A673 (cell line): ENCODE measurements at regions not wholly inside any gene's neighbourhood (a gene's known extent, or its start where the extent isn't known, plus 50 kb on each side); places are given as distances from the start of the nearest gene placed in this dataset.
"Not testable (repeated sequence)": the region's sequence is repeated elsewhere in the genome, so short reads cannot be mapped to it uniquely, and the experiment has no call there.

Experiments used
- BruUV-seq: library from RNA; stranded (reverse); fragments of 400-500 nt; replicated peaks from 2 replicates; lab custom pipeline; 2021; lab: Mats Ljungman, UMichigan
- CTCF ChIA-PET: fragments of 300-600 bp; sonication (Branson Sonifier 250); formaldehyde crosslinking; loops from one replicate; lab custom pipeline; 2022; ENCODE audit warnings: antibody characterized with exemption; lab: Charles Lee
- POLR2A ChIA-PET: fragments of 300-600 bp; sonication (Branson Sonifier 250); formaldehyde crosslinking; loops from one replicate; lab custom pipeline; 2022; ENCODE audit warnings: antibody characterized with exemption; ENCODE audit not compliant: low non-redundant PET; lab: Charles Lee
- DNase-seq: peaks from one replicate; pipeline ENCODE4 v3.0.0-alpha.2; 2015; ENCODE audit warnings: low spot score
- H3K27ac ChIP-seq: fragments of 200-600 bp; sonication (generic); 2 replicates; pipeline ENCODE4 v1.5.1; 2016; ENCODE audit warnings: mixed run types, low read depth, mild to moderate bottlenecking, mixed read lengths, antibody characterized with exemption, low read length; ENCODE audit not compliant: poor library complexity, severe bottlenecking
- H3K27me3 ChIP-seq: fragments of 200-600 bp; sonication (generic); replicated peaks from 2 replicates; pipeline ENCODE4 v1.6.1; 2017; ENCODE audit warnings: mixed run types, low read depth, mild to moderate bottlenecking, mixed read lengths, antibody characterized with exemption, low read length; ENCODE audit not compliant: insufficient read depth, poor library complexity
- H3K36me3 ChIP-seq: fragments of 200-600 bp; sonication (generic); 2 replicates; pipeline ENCODE4 v1.6.1; 2016; ENCODE audit warnings: mixed run types, mild to moderate bottlenecking, mixed read lengths, antibody characterized with exemption, low read length; ENCODE audit not compliant: insufficient read depth, poor library complexity, severe bottlenecking
- H3K4me1 ChIP-seq: fragments of 200-600 bp; sonication (generic); 2 replicates; pipeline ENCODE4 v1.6.1; 2017; ENCODE audit warnings: mixed run types, mild to moderate bottlenecking, mixed read lengths, antibody characterized with exemption, low read length; ENCODE audit not compliant: insufficient read depth, poor library complexity, severe bottlenecking
- H3K4me3 ChIP-seq: fragments of 200-600 bp; sonication (generic); 2 replicates; pipeline ENCODE4 v1.5.1; 2016; ENCODE audit warnings: low read depth, mixed run types, mild to moderate bottlenecking, mixed read lengths, low read length; ENCODE audit not compliant: poor library complexity, severe bottlenecking
- H3K9me3 ChIP-seq: fragments of 200-600 bp; sonication (generic); 2 replicates; pipeline ENCODE4 v1.6.1; 2016; ENCODE audit warnings: mixed run types, low read depth, mild to moderate bottlenecking, mixed read lengths, antibody characterized with exemption, low read length; ENCODE audit not compliant: poor library complexity, severe bottlenecking
- EZH2 ChIP-seq: fragments of 200-600 bp; sonication (generic); IDR thresholded peaks from 2 replicates; pipeline ENCODE4 v1.6.1; 2017; ENCODE audit warnings: borderline replicate concordance, low read depth, mild to moderate bottlenecking, mixed read lengths, antibody characterized with exemption, low read length; ENCODE audit not compliant: poor library complexity, severe bottlenecking
- intact Hi-C: fragments of 100-400 bp; cut with micrococcal nuclease; formaldehyde crosslinking; loops from one replicate; pipeline ENCODE4 v1.10.0; 2022; ENCODE audit not compliant: unreplicated experiment
- TF ChIP-seq, protein P1 (sequence below): fragments of 300-800, 200-600 bp; sonication (generic); conservative IDR thresholded peaks from 2 replicates; pipeline ENCODE4 v1.5.1; 2017; ENCODE audit warnings: low read depth, mild to moderate bottlenecking, antibody characterized with exemption, low read length, moderate library complexity, mixed read lengths

DNA sequence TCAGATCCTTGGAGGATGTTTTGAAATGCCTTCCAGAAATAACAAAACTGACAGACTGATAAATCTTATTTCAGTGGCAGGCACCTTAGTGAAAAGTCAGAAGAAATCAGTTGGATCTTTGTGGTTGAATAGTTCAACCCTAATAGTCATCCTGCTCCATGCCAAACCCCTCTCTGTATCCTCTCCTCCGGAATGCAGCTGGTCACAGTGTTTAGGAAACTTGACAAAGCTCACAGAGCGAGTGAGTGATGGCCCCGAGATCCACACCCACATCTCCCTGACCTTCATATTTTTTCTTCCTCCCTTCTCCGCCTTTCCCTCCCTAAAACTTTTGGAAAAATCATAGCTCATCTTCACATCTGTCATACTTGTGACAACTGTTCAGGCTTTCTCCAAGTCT is 464.8 kb upstream of the CDH4 start:
- no peaks in the 10 kb centered on the region for H3K4me1 ChIP-seq
- no TSS peak for BruUV-seq
- ChIA-PET POLR2A (no interaction called here), CTCF (no interaction called here)
- H3K27me3 ChIP-seq, result peaks cover 20% of the 10 kb centered on the region
- DNase-seq, result no peak
- no peaks in the 10 kb centered on the region for H3K9me3 ChIP-seq
- no peak overlapping the region for H3K4me3 ChIP-seq
- H3K36me3 ChIP-seq, result no peaks in the 10 kb centered on the region
- H3K27ac ChIP-seq, result no peak overlapping the region
- no peak for TF ChIP-seq EZH2
- TF ChIP-seq, protein P1, sequence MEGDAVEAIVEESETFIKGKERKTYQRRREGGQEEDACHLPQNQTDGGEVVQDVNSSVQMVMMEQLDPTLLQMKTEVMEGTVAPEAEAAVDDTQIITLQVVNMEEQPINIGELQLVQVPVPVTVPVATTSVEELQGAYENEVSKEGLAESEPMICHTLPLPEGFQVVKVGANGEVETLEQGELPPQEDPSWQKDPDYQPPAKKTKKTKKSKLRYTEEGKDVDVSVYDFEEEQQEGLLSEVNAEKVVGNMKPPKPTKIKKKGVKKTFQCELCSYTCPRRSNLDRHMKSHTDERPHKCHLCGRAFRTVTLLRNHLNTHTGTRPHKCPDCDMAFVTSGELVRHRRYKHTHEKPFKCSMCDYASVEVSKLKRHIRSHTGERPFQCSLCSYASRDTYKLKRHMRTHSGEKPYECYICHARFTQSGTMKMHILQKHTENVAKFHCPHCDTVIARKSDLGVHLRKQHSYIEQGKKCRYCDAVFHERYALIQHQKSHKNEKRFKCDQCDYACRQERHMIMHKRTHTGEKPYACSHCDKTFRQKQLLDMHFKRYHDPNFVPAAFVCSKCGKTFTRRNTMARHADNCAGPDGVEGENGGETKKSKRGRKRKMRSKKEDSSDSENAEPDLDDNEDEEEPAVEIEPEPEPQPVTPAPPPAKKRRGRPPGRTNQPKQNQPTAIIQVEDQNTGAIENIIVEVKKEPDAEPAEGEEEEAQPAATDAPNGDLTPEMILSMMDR, result no peak
- intact Hi-C loops, result no loop called here

DNA sequence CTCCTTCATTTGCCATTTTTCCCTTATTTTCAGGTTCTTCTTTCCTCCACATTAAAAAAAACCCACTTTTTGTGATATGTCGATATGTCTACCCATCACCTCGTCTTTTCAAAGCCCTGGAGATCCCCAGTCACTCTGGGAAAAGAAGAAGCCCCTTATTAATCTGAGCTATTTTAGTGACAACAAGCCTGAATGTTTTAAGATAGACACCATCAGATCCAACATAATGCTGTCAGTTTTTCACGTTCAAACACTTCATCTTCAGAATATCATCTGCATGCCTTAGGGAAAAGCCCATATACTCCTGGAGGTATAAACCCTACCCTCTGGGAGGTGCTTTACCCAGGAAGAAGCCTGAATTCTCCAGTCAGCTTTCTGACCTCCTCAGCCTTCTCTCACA is 464.0 kb upstream of the CDH4 start:
- CTCF ChIA-PET, result no interaction called here
- H3K36me3 ChIP-seq, result no peaks in the 10 kb centered on the region
- H3K27me3 ChIP-seq, result peaks cover 23% of the 10 kb centered on the region
- BruUV-seq, result no TSS peak
- DNase-seq, result no peak
- H3K27ac ChIP-seq, result no peak overlapping the region
- no peak for TF ChIP-seq EZH2
- TF ChIP-seq, protein P1, result no peak
- POLR2A ChIA-PET, result no interaction called here
- no peaks in the 10 kb centered on the region for H3K9me3 ChIP-seq
- intact Hi-C loops, result no loop called here
- H3K4me3 ChIP-seq, result no peak overlapping the region
- no peaks in the 10 kb centered on the region for H3K4me1 ChIP-seq

DNA sequence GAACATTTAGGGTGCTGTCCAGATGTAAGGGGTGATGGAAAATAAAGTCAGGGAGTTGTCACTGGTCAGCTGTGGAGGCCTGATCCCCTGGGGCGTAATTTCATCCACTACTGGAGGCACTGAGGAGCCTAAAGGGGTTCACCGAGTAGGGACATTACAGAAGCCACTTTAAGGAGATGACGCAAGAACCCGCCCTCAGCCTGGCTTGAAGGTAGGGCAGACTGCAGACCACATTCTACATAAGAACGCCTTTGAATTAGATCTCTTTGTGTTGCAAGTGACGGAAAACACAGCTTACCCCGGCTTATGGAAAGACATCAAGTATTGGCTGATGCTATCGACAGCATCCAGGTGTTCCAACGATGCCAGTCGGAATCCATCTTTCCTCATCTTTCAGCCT is 462.7 kb upstream of the CDH4 start:
- H3K36me3 ChIP-seq, result no peaks in the 10 kb centered on the region
- no peak overlapping the region for H3K4me3 ChIP-seq
- H3K9me3 ChIP-seq, result no peaks in the 10 kb centered on the region
- BruUV-seq, result no TSS peak
- no peak overlapping the region for H3K27ac ChIP-seq
- no peak for DNase-seq
- no peaks in the 10 kb centered on the region for H3K4me1 ChIP-seq
- ChIA-PET POLR2A (no interaction called here), CTCF (no interaction called here)
- peaks cover 23% of the 10 kb centered on the region for H3K27me3 ChIP-seq
- no peak for TF ChIP-seq EZH2
- TF ChIP-seq, protein P1, result no peak
- intact Hi-C loops, result no loop called here

DNA sequence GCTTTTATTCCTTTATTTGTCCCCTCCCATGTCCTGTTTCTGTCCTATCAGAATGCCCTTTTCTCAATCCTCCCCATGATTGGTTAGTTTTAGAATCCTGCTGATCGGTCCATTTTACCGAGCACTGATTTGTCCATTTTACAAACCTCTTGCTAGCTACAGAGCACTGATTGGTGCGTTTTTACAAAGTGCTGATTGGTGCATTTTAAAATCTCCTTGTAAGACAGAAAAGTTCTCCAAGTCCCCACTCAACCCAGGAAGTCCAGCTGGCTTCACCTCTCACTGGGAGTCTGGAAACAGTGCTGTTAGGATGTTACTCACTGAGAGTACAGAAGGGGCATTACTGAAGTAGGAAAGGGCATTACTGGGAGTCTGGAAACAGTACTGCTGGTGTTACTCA is 461.7 kb upstream of the CDH4 start:
- peaks cover 24% of the 10 kb centered on the region for H3K27me3 ChIP-seq
- H3K9me3 ChIP-seq, POLR2A ChIA-PET, DNase-seq, BruUV-seq, H3K4me3 ChIP-seq, intact Hi-C loops, H3K27ac ChIP-seq, CTCF ChIA-PET, H3K36me3 ChIP-seq, H3K4me1 ChIP-seq: not testable (repeated sequence)
